ENCODE measurements at regions not wholly inside any gene's neighbourhood (a gene's known extent, or its start where the extent isn't known, plus 50 kb on each side); places are given as distances from the start of the nearest gene placed in this dataset.
A peak's percentile ranks its signal among the peaks of the same experiment; 100 is the strongest.

GRCh38 chr9:109913461-109913810, 133.4 kb downstream of the PALM2AKAP2 start:
- no peak for DNase-seq (ENCODE audit: low spot score)

- no peak for DNase-seq (ENCODE audit: low spot score)
Measured at GRCh38 chr9:109914280-109915027, 134.5 kb downstream of the PALM2AKAP2 start.

- DNase-seq (ENCODE audit: low spot score) = no peak
Measured at GRCh38 chr9:109916316-109916715, 136.3 kb downstream of the PALM2AKAP2 start.

- DNase-seq (ENCODE audit: low spot score) = no peak
Measured at GRCh38 chr9:109918339-109919163, 138.6 kb downstream of the PALM2AKAP2 start.

GRCh38 chr9:109919736-109920408, 139.9 kb downstream of the PALM2AKAP2 start:
- no peak for DNase-seq (ENCODE audit: low spot score)

GRCh38 chr9:109922617-109923470, 142.8 kb downstream of the PALM2AKAP2 start:
- no peak for DNase-seq (ENCODE audit: low spot score)

- DNase-seq (ENCODE audit: low spot score) = no peak
Measured at GRCh38 chr9:109923471-109923760, 143.4 kb downstream of the PALM2AKAP2 start.

GRCh38 chr9:109923806-109924205, 143.8 kb downstream of the PALM2AKAP2 start:
- no peak for DNase-seq (ENCODE audit: low spot score)

- no peak for DNase-seq (ENCODE audit: low spot score)
Measured at GRCh38 chr9:109925799-109926198, 145.8 kb downstream of the PALM2AKAP2 start.

GRCh38 chr9:109926421-109926869, 146.4 kb downstream of the PALM2AKAP2 start:
- no peak for DNase-seq (ENCODE audit: low spot score)

- DNase-seq (ENCODE audit: low spot score) = no peak
Measured at GRCh38 chr9:109931623-109932022, 151.6 kb downstream of the PALM2AKAP2 start.

GRCh38 chr9:109934136-109934856, 154.3 kb downstream of the PALM2AKAP2 start:
- no peak for DNase-seq (ENCODE audit: low spot score)

- no peak for DNase-seq (ENCODE audit: low spot score)
Measured at GRCh38 chr9:109934857-109935215, 154.8 kb downstream of the PALM2AKAP2 start.

- no peak for DNase-seq (ENCODE audit: low spot score)
Measured at GRCh38 chr9:109935406-109936087, 155.5 kb downstream of the PALM2AKAP2 start.

GRCh38 chr9:109937861-109938453, 158.0 kb downstream of the PALM2AKAP2 start:
- no peak for DNase-seq (ENCODE audit: low spot score)

- peak; percentile 18 for DNase-seq (ENCODE audit: low spot score)
Measured at GRCh38 chr9:109939698-109940342, 159.8 kb downstream of the PALM2AKAP2 start.

GRCh38 chr9:109940561-109940960, 160.6 kb downstream of the PALM2AKAP2 start:
- no peak for DNase-seq (ENCODE audit: low spot score)

GRCh38 chr9:109941771-109942170, 161.8 kb downstream of the PALM2AKAP2 start:
- no peak for DNase-seq (ENCODE audit: low spot score)

GRCh38 chr9:109945573-109945972, 165.6 kb downstream of the PALM2AKAP2 start:
- DNase-seq (ENCODE audit: low spot score) = no peak

GRCh38 chr9:109948453-109948852, 168.5 kb downstream of the PALM2AKAP2 start:
- DNase-seq (ENCODE audit: low spot score) = no peak
